T-helper 1 cell treated with Interleukin-12 subunit alpha and Interleukin-12 subunit beta and Interleukin-4 antibody, amounts not matched to agents 30 ng/mL and 1 ng/mL, for 36 hours (primary cell): ENCODE measurements at regions not wholly inside any gene's neighbourhood (a gene's known extent, or its start where the extent isn't known, plus 50 kb on each side); places are given as distances from the start of the nearest gene placed in this dataset.

Experiments used
- intact Hi-C: fragments of 100-400 bp; cut with micrococcal nuclease; formaldehyde crosslinking; loops from one replicate; pipeline ENCODE4 v1.15.1; 2024

GRCh38 chr3:159855599-159856346 lies 132.9 kb upstream of the IL12A start:
- intact Hi-C loops = no loop called here

DNA sequence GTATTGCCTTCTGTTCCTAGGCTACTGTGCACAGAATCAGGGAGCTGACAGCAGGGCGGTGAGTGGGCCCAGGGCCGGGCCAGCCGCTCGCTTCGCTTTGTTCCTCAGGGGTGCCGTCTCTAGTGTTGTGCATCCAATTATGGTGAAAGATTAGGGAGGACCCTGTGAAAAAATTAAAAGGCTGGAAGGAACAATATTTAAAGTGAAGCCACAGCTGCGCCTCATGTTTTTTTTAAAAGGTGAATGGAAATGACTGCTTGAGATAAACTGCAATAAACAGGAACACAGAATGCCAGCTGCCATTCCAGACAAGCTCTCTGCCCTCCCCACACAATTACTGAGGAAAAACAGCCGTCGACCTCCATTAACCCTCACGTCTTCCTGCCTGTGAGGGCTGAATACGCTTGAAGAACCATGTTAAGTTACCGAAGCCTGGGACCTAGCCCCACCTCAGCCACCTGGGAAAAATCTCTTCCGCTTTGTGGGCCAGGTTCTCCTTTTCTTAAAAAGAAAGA lies 132.0 kb upstream of the IL12A start:
- intact Hi-C loops = no loop called here

GRCh38 chr3:159857840-159858239 lies 130.8 kb upstream of the IL12A start:
- intact Hi-C loops = no loop called here

DNA sequence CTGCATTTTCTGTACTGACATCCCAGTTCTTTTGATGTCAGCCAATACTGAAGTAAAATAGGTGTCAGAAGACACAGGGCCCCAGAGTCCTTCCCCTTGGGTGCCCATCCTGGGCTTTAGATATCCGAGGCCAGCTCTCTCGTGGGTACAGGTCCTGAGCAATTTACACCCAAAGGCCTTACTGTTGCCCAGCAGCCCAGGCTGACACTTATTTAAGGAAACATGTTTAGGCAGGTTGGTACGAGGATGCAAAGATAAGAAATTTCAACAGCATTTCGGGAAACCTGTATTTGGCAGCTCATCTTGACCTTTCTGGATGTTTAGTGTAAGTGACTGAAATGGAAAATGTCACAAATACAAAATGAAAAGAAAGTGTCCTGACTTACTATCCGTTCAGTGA lies 130.0 kb upstream of the IL12A start:
- intact Hi-C loops = no loop called here

DNA sequence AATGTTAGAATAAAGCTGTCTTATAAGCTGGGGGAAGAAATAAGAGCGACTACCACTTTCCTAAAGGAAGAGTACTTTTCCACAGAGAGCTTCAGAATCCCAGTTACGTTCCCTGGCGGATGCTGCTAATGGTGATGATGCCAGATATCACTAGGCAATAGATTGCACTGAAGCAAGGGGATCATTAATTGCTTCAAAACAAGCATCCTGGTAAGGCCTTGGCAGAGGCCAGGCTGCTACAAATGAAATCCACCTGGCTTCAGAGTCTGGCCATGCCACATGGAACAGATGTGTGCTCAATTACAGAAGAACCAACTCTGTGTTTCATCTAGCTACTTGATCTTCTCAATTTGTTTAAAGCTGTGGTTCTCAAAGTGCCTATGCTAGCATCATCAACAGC lies 129.2 kb upstream of the IL12A start:
- intact Hi-C loops = no loop called here

DNA sequence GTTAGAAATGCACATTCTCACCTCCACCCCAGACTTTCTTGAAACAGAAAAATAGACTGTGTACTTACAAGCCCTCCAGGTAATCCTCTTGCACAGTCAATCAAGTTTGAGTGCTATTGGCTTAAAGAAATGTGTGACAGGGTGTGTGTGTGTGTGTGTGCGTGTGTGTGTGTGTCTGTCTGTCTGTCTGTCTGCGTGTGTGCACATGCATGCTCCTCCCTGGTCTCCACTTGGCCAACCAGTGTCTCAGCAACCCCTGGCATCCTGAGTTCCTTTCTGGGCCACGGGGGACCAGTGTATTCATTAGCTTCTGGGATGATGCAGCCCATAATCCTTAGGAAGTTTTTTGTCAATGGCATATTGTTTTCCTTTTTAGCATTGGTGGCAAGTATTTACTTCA lies 128.8 kb upstream of the IL12A start:
- intact Hi-C loops = no loop called here

GRCh38 chr3:159860269-159861116 lies 128.1 kb upstream of the IL12A start:
- intact Hi-C loops = no loop called here

GRCh38 chr3:159861369-159861987 lies 127.2 kb upstream of the IL12A start:
- intact Hi-C loops = no loop called here

GRCh38 chr3:159865041-159865579 lies 123.5 kb upstream of the IL12A start:
- intact Hi-C loops = no loop called here

DNA sequence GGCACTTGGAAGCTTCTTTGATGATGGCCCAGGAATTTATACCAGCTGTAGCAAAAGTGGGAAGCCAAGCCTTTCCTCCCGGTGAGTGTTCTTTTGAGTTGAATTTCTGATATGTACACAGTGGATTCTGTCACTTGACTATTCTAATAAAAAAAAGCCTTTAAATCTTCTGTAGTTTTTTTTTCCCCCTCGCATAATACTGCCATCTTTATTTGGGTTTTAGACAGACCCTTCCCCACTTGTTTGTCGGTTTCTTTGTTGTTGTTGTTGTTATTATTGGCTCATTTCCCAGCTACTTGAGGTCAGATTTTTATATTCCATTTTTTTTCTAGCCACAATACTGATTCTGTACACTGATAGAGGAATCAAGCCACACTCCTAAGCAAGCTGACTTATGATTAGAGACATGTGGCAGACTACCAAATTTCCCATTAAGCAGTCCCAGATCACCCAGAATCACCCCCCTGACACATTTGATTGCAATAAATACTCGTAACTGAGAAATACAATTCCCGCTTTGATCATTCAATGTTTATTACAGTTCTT lies 122.4 kb upstream of the IL12A start:
- intact Hi-C loops = no loop called here

GRCh38 chr3:159867372-159867771 lies 121.3 kb upstream of the IL12A start:
- intact Hi-C loops = no loop called here

- intact Hi-C loops = no loop called here
Observed at GRCh38 chr3:159870723-159871122, 117.9 kb upstream of the IL12A start.

DNA sequence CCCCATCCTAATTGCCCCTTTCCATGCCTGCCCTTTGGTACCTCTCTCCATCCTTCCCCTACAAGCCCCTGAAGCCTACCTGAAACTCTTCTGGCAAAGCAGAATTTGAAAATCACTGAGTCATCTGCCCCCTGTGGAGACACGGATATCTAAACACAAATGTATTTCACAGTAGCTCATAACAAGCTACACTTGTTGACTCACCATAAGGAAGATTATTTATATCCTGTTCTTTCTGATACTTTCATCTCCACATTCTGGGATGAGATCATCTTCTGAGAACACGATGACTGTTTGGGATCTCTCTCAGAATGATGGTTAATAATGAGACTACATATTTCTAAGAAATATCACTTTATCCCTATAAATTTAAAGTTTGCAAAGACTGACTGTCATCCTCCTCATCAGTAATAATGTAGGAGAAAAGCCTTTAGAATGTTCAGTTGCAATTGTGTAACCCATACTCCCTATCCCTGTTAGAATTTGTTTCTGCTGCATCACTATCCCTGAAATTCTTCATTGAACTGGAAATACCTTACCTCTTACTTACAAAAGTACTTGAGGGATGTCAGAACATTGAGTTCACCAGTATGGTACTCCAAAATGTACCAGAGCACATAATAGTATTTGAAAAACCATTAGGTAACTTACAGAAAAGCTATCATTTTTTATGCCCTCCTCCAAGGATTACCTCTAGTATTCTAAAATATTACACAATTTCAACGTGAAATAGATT lies 116.1 kb upstream of the IL12A start:
- intact Hi-C loops = no loop called here

- intact Hi-C loops = no loop called here
Observed at GRCh38 chr3:159875116-159875515, 113.5 kb upstream of the IL12A start.

DNA sequence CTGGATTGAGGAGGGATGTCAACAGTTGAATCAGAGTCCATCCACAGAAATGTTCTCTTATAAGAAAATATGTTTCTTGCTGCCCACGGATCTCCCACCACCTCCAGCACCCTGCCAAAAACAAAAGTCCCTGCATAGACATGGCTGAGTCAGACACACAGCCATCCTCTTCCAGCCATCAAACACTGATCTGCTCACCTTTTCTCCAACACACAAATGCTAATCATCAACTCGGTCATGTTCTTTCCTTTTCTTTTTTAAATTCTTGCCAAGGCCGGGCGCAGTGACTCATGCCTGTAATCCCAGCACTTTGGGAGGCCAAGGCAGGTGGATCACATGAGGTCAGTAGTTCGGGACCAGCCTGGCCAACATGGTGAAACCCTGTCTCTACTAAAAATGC lies 110.7 kb upstream of the IL12A start:
- intact Hi-C loops = no loop called here

GRCh38 chr3:159879146-159879545 lies 109.5 kb upstream of the IL12A start:
- intact Hi-C loops = no loop called here

DNA sequence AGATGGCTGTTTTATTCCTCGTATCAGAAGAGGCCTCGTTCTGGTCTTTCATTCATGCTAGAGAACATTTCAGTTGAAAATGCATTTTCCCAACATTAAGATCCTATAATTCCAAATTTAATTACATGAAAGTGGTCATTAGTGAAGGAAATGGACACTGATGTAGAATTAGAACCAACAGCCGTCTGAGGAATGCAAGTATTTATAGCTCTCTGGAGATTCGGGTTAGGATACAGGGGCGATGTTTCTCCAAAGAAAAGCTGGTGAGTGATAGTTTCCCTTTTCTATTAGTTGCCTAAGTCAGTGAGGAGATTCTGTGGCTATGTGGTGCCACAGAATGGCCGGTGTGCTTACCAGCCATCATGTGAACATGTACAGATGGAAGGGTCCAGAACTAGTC lies 109.0 kb upstream of the IL12A start:
- intact Hi-C loops = no loop called here

DNA sequence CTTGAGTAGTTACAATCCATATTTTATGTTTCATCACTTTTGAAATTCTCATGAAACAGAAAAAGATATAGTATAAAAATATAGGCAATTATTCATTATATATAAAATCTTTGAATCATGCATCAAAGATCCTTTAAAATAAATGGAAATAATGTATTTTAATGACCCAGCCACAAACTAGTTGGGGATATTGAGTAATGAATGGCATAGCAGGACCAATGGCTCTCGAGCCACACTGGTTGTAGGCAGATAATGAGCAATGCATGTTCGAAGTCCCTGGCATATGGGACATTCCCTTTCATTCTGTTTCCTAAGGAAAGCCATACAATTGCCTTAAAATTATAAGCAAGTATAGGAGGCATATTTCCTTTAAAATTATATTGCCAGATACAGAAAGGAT lies 107.4 kb upstream of the IL12A start:
- intact Hi-C loops = no loop called here

GRCh38 chr3:159881828-159882309 lies 106.8 kb upstream of the IL12A start:
- intact Hi-C loops = no loop called here

GRCh38 chr3:159882367-159882766 lies 106.3 kb upstream of the IL12A start:
- intact Hi-C loops = no loop called here
